Astrocyte (in vitro differentiated cells and primary cell): ENCODE measurements at regions not wholly inside any gene's neighbourhood (a gene's known extent, or its start where the extent isn't known, plus 50 kb on each side); places are given as distances from the start of the nearest gene placed in this dataset.

ENCODE experiments used
- DNase-seq: peaks from one replicate; pipeline ENCODE4 v3.0.0-alpha.2; 2010; ENCODE audit warnings: low read depth
- FAIRE-seq: peaks from 2 replicates; lab custom pipeline; 2011; peaks lifted over from hg19 to GRCh38; lab: Jason Lieb, UNC
- H2AFZ ChIP-seq: 2 replicates; pipeline ENCODE4 v1.6.0; 2012; ENCODE audit warnings: low read depth, low read length, inconsistent platforms
- H3K27ac ChIP-seq: 2 replicates; pipeline ENCODE4 v1.5.1; 2011; ENCODE audit warnings: low read depth, low read length, inconsistent platforms
- H3K27me3 ChIP-seq: 2 replicates; pipeline ENCODE4 v1.6.0; 2011; ENCODE audit warnings: low read length, inconsistent platforms; ENCODE audit not compliant: insufficient read depth
- H3K36me3 ChIP-seq: 2 replicates; pipeline ENCODE4 v1.5.1; 2011; ENCODE audit warnings: low read length, inconsistent platforms; ENCODE audit not compliant: insufficient read depth
- H3K4me1 ChIP-seq: 2 replicates; pipeline ENCODE4 v1.5.1; 2011; ENCODE audit warnings: low read length, inconsistent platforms; ENCODE audit not compliant: insufficient read depth
- H3K4me2 ChIP-seq: 2 replicates; pipeline ENCODE4 v1.6.0; 2012; ENCODE audit warnings: low read length, inconsistent platforms
- H3K4me3 ChIP-seq: 2 replicates; pipeline ENCODE4 v1.5.1; 2011; ENCODE audit warnings: low read depth, mild to moderate bottlenecking, low read length, inconsistent platforms; ENCODE audit not compliant: insufficient read depth
- H3K79me2 ChIP-seq: 2 replicates; pipeline ENCODE4 v1.6.0; 2012; ENCODE audit warnings: mild to moderate bottlenecking, low read length, inconsistent platforms; ENCODE audit not compliant: insufficient read depth
- H3K9ac ChIP-seq: 2 replicates; pipeline ENCODE4 v1.6.0; 2012; ENCODE audit warnings: mild to moderate bottlenecking, low read length, inconsistent platforms
- H3K9me3 ChIP-seq: 2 replicates; pipeline ENCODE4 v1.5.1; 2012; ENCODE audit warnings: low read depth, mild to moderate bottlenecking, low read length, inconsistent platforms; ENCODE audit not compliant: insufficient read depth
- H4K20me1 ChIP-seq: 2 replicates; pipeline ENCODE4 v1.6.0; 2012; ENCODE audit warnings: low read length, inconsistent platforms; ENCODE audit not compliant: insufficient read depth
- H3K27ac Mint-ChIP-seq: one replicate; pipeline ENCODE4 v1.8.0; 2021; ENCODE audit warnings: mild to moderate bottlenecking, mixed read lengths; ENCODE audit not compliant: unreplicated experiment
- H3K27me3 Mint-ChIP-seq: one replicate; pipeline ENCODE4 v1.8.0; 2021; ENCODE audit warnings: low read depth, mixed read lengths; ENCODE audit not compliant: unreplicated experiment
- H3K36me3 Mint-ChIP-seq: one replicate; pipeline ENCODE4 v1.8.0; 2021; ENCODE audit warnings: low read depth, mixed read lengths; ENCODE audit not compliant: unreplicated experiment
- H3K4me1 Mint-ChIP-seq: one replicate; pipeline ENCODE4 v1.8.0; 2021; ENCODE audit warnings: low read depth, mixed read lengths; ENCODE audit not compliant: unreplicated experiment
- H3K4me3 Mint-ChIP-seq: one replicate; pipeline ENCODE4 v1.8.0; 2021; ENCODE audit warnings: mild to moderate bottlenecking, moderate library complexity, mixed read lengths; ENCODE audit not compliant: unreplicated experiment
- H3K9me3 Mint-ChIP-seq: one replicate; pipeline ENCODE4 v1.8.0; 2021; ENCODE audit warnings: mild to moderate bottlenecking, mixed read lengths; ENCODE audit not compliant: unreplicated experiment
- CTCF ChIP-seq: IDR thresholded peaks from 2 replicates; pipeline ENCODE4 v1.5.1; 2011; ENCODE audit warnings: low read depth, mild to moderate bottlenecking, inconsistent platforms, low read length, moderate library complexity; ENCODE audit not compliant: insufficient read depth
- EZH2 ChIP-seq: IDR thresholded peaks from 2 replicates; pipeline ENCODE4 v1.6.1; 2012; ENCODE audit warnings: mild to moderate bottlenecking, low read length, inconsistent platforms; ENCODE audit not compliant: insufficient read depth

DNA sequence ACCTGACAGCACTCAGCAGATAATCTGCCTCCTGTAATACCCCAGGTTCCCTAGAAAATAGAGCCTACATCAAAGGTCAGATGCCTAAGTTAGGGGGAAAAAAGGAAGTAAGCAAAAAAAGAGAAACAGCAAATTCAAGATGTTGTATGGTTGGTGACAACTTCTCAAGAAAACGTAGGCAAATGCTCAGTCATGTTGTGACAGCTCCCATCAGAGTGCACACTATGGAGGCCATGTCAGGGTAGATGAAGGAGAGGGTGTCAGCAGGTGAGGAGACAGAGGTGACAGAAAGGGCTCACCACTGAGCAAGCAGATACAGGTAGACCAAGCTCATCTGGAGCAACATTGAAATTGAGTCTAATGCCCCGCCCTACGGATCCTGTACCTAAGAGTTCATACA lies 356.8 kb upstream of the BRINP1 start:
- H4K20me1 ChIP-seq: no peaks in the 10 kb centered on the region

GRCh38 chr9:119722384-119722783 lies 353.1 kb upstream of the BRINP1 start:
- H3K9me3 Mint-ChIP-seq: peaks cover 2% of the 10 kb centered on the region
- H3K9ac ChIP-seq: no peak overlapping the region
- H3K9me3 ChIP-seq: peaks cover 2% of the 10 kb centered on the region
- H3K4me2 ChIP-seq: no peak overlapping the region
- H3K36me3 Mint-ChIP-seq: no peaks in the 10 kb centered on the region
- TF ChIP-seq CTCF (no peak), EZH2 (no peak)
- FAIRE-seq (no peak), DNase-seq (no peak)
- H2AFZ ChIP-seq: no peak overlapping the region
- H3K79me2 ChIP-seq: no peaks in the 10 kb centered on the region
- no peaks in the 10 kb centered on the region for H3K4me1 ChIP-seq
- no peaks in the 10 kb centered on the region for H3K27me3 Mint-ChIP-seq
- H3K4me3 ChIP-seq: no peak overlapping the region
- no peak overlapping the region for H3K27ac ChIP-seq
- no peaks in the 10 kb centered on the region for H3K27me3 ChIP-seq
- H3K4me3 Mint-ChIP-seq: no peak overlapping the region
- no peak overlapping the region for H3K27ac Mint-ChIP-seq
- no peaks in the 10 kb centered on the region for H3K36me3 ChIP-seq
- no peaks in the 10 kb centered on the region for H3K4me1 Mint-ChIP-seq
- H4K20me1 ChIP-seq: no peaks in the 10 kb centered on the region

More for the DNA sequence above, 356.8 kb upstream of the BRINP1 start:
- Histone ChIP-seq H3K4me2 (no peak overlapping the region), H3K27ac (no peak overlapping the region), H2AFZ (no peak overlapping the region), H3K79me2 (no peaks in the 10 kb centered on the region), H3K36me3 (no peaks in the 10 kb centered on the region), H3K4me3 (no peak overlapping the region), H3K27me3 (no peaks in the 10 kb centered on the region), H3K4me1 (no peaks in the 10 kb centered on the region), H3K9ac (no peak overlapping the region), H3K9me3 (no peaks in the 10 kb centered on the region)
- Mint-ChIP-seq H3K27me3 (peaks cover 2% of the 10 kb centered on the region), H3K36me3 (no peaks in the 10 kb centered on the region), H3K4me1 (no peaks in the 10 kb centered on the region), H3K27ac (no peak overlapping the region), H3K4me3 (no peak overlapping the region), H3K9me3 (peaks cover 2% of the 10 kb centered on the region)
- FAIRE-seq (no peak), DNase-seq (no peak)
- TF ChIP-seq EZH2 (no peak), CTCF (no peak)

- H3K36me3 ChIP-seq: no peaks in the 10 kb centered on the region
- H3K4me3 ChIP-seq: no peak overlapping the region
- Mint-ChIP-seq H3K27me3 (no peaks in the 10 kb centered on the region), H3K36me3 (no peaks in the 10 kb centered on the region), H3K4me3 (no peak overlapping the region), H3K9me3 (no peaks in the 10 kb centered on the region), H3K27ac (no peak overlapping the region), H3K4me1 (no peaks in the 10 kb centered on the region)
- DNase-seq (no peak), FAIRE-seq (no peak)
- H3K4me2 ChIP-seq: no peak overlapping the region
- TF ChIP-seq EZH2: no peak
- no peak for TF ChIP-seq CTCF
- H3K27me3 ChIP-seq: no peaks in the 10 kb centered on the region
- H3K79me2 ChIP-seq: no peaks in the 10 kb centered on the region
- no peak overlapping the region for H3K27ac ChIP-seq
- no peaks in the 10 kb centered on the region for H4K20me1 ChIP-seq
- H2AFZ ChIP-seq: no peak overlapping the region
- H3K9me3 ChIP-seq: no peaks in the 10 kb centered on the region
- H3K9ac ChIP-seq: no peak overlapping the region
- H3K4me1 ChIP-seq: no peaks in the 10 kb centered on the region
Measured at GRCh38 chr9:119712325-119712724, 343.1 kb upstream of the BRINP1 start.
